Thymus (tissue), 11 donors: ENCODE measurements at regions not wholly inside any gene's neighbourhood (a gene's known extent, or its start where the extent isn't known, plus 50 kb on each side); places are given as distances from the start of the nearest gene placed in this dataset.

ENCODE experiments used
- DNase-seq, 9 donors: peaks; one replicate each; pipeline ENCODE4 v3.0.0-alpha.2; 2013; ENCODE audit warnings: low spot score in 9 of 9, low read depth in 6 of 9, missing footprints in 1 of 9
- H3K27ac ChIP-seq, 2 donors: one replicate each; pipeline ENCODE4 v1.5.1; 2013; ENCODE audit warnings: control low read depth in 1 of 2, low read depth in 1 of 2, low read length in 1 of 2, mild to moderate bottlenecking in 1 of 2, moderate library complexity in 1 of 2
- H3K27me3 ChIP-seq, 2 donors: one replicate each; pipeline ENCODE4 v1.5.1; 2013; ENCODE audit warnings: low read length in 1 of 2; ENCODE audit not compliant: control insufficient read depth in 2 of 2, insufficient read depth in 1 of 2
- H3K36me3 ChIP-seq, 2 donors: one replicate each; pipeline ENCODE4 v1.5.1; 2013; ENCODE audit warnings: low read length in 1 of 2, mild to moderate bottlenecking in 1 of 2, moderate library complexity in 1 of 2; ENCODE audit not compliant: control insufficient read depth in 2 of 2, insufficient read depth in 2 of 2
- H3K4me1 ChIP-seq, 2 donors: one replicate each; pipeline ENCODE4 v1.5.1; 2013; ENCODE audit warnings: low read length in 2 of 2; ENCODE audit not compliant: control insufficient read depth in 2 of 2, insufficient read depth in 2 of 2
- H3K4me3 ChIP-seq, 2 donors: one replicate each; pipeline ENCODE4 v1.5.1; 2013; ENCODE audit warnings: low read length in 2 of 2, control low read depth in 1 of 2, mild to moderate bottlenecking in 1 of 2
- H3K9me3 ChIP-seq, 2 donors: one replicate each; pipeline ENCODE4 v1.5.1; 2013; ENCODE audit warnings: low read length in 1 of 2, mild to moderate bottlenecking in 1 of 2; ENCODE audit not compliant: control insufficient read depth in 2 of 2, insufficient read depth in 1 of 2
- WGBS: extraction: QIAGEN DNeasy Blood & Tissue Kit; methylation state at CpG from one replicate; pipeline ENCODE4 v1.1.7; 2013; 5-methylcytosine and 5-hydroxymethylcytosine counted together
- donor health status: healthy.

DNA sequence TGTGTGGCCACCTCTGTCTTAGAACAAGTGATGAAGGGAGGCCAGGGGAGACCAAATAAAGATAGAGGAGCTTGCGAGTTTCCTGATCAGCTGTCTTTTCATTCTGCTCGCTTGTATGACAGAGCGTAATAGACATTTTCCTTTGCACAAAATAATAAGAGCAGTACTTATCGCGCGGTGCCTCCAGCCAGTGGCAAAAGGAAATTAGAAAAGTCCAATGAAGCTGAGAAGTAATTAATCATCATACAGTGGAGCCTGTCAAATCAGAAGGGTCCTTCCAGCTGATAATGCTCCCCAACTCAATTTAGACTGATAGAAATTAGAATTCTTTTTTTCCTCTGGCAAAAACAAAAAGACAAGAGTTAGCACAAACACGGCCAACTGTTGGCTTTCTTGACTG, 307.0 kb upstream of the IRX5 start:
- Histone ChIP-seq H3K4me1 (no peaks in the 10 kb centered on the region), H3K36me3 (no peaks in the 10 kb centered on the region), H3K9me3 (no peaks in the 10 kb centered on the region), H3K4me3 (no peak overlapping the region), H3K27ac (no peak overlapping the region), H3K27me3 (no peaks in the 10 kb centered on the region)
- no peak for DNase-seq
- 90% methylated on average over 7 of the region's 7 CpGs for WGBS

DNA sequence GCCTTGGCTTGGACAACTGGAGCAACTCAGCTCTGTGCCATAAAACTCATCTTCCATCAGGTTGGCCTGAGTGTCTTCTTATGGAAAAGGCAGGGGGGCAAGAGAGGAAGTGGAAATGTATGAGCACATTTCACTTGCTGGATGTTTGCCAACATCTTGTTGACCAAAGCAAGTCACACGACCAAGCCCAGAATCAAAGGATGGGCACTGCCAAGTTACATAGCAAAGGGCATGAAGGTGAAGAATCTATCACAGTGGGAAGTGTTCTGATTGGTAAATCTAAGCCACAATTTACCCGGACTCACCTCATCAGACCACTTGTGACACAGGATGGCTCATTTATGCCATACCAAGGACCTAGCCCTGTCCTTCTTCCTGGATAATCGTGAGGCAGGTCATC, 310.5 kb upstream of the IRX5 start:
- 91% methylated on average over 3 of the region's 3 CpGs for WGBS
- Histone ChIP-seq H3K4me3 (no peak overlapping the region), H3K4me1 (no peaks in the 10 kb centered on the region), H3K9me3 (no peaks in the 10 kb centered on the region), H3K36me3 (no peaks in the 10 kb centered on the region), H3K27ac (no peak overlapping the region), H3K27me3 (no peaks in the 10 kb centered on the region)
- no peak for DNase-seq

- no peaks in the 10 kb centered on the region for H3K4me1 ChIP-seq
- H3K27ac ChIP-seq = no peak overlapping the region
- H3K9me3 ChIP-seq = no peaks in the 10 kb centered on the region
- WGBS = 82% methylated on average over 5 of the region's 5 CpGs
- H3K27me3 ChIP-seq = no peaks in the 10 kb centered on the region
- no peak overlapping the region for H3K4me3 ChIP-seq
- no peaks in the 10 kb centered on the region for H3K36me3 ChIP-seq
- no peak for DNase-seq
Measured at GRCh38 chr16:54616610-54617009, 314.1 kb upstream of the IRX5 start.

DNA sequence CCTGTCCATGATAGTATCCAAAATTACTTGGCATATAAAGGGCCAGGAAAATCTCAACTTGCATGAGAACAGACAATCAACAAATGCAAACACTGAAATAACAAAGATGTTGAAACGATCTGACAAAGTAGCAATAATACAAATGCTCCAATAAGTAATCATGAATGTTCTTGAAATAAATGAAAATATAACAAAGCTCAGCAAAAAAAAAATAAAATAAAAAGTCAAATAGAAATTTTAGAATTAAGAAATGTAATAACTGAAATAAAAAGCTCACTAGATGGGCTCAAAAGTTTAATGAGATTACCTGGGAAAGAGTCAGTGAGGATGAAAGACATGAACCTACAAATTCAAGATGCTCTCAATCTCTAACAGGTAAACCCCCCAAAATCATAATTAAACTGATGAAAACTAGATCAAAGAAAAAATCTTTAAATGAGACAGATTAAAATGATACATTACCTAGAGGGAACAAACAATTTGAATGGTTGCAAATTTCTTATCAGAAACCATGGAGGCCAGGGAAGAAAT, 319.0 kb upstream of the IRX3 start:
- no peak overlapping the region for H3K27ac ChIP-seq
- 95% methylated on average over 1 of the region's 1 CpG for WGBS
- H3K27me3 ChIP-seq = no peaks in the 10 kb centered on the region
- H3K36me3 ChIP-seq = no peaks in the 10 kb centered on the region
- DNase-seq = no peak
- H3K4me3 ChIP-seq = no peak overlapping the region
- no peaks in the 10 kb centered on the region for H3K4me1 ChIP-seq
- no peaks in the 10 kb centered on the region for H3K9me3 ChIP-seq

DNA sequence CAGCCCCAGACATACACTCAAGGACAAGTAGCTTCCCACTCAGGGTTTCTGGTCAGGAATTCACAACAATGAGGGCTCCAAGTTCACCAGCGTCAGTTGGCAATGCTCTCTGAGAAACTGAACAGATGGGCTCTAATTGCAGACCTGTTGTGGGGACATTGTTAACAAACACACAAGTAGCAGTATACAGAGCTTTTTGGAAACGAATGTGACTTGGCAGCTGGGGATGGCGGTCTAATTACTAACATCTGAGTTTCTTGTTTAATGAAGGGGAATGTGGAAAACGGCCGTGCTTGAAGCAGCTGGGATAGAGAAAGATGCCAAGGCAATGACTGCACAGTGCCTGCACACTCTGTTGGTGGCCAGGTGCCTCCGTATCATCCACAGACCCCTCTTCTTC, 316.1 kb upstream of the IRX3 start:
- no peak for DNase-seq
- WGBS = 87% methylated on average over 6 of the region's 6 CpGs
- no peak overlapping the region for H3K27ac ChIP-seq
- H3K4me1 ChIP-seq = no peaks in the 10 kb centered on the region
- H3K4me3 ChIP-seq = no peak overlapping the region
- no peaks in the 10 kb centered on the region for H3K27me3 ChIP-seq
- no peaks in the 10 kb centered on the region for H3K9me3 ChIP-seq
- no peaks in the 10 kb centered on the region for H3K36me3 ChIP-seq

DNA sequence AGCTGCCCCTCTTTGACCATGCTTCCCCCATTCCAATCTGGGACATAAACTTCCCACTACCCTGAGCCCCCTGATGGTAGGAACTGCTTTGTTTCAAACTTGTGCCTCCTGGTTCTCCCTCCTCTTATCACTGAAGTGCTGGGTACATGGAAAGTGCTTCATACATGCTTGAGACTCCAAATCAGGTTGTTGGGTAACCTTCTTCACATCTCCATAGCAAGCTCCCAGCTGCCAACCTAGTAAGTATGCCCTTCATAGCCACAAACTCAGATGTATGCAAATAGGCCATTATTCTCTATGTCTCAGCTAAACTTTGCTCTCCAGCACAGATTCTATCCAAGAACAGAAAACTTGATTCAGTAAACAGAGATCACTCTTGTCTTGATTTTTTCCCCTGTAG, 310.6 kb upstream of the IRX3 start:
- Histone ChIP-seq H3K27ac (no peak overlapping the region), H3K36me3 (no peaks in the 10 kb centered on the region), H3K4me1 (no peaks in the 10 kb centered on the region), H3K27me3 (peaks cover 0 to 31% of the 10 kb centered on the region in 2 donors), H3K9me3 (no peaks in the 10 kb centered on the region), H3K4me3 (no peak overlapping the region)
- DNase-seq = no peak

DNA sequence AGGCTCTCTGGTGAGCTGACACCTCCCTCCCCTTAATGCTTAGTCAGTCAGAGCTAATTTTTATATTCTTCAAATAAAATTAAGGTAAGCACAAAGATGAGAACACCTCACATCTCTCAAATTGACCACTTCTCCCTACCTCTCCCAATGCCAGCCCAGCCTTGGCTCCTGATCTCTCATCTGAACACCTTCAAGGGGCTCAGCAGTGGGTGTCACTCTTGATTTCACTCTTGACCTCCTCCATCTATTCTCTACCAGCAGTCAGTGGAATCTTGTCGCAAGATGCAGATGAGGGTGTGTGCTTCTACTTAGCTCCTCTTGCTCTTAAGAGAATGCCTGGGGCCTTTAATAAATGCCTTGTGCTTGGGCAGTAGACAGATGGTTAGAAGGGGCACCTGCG, 309.0 kb upstream of the IRX3 start:
- no peak overlapping the region for H3K27ac ChIP-seq
- no peak overlapping the region for H3K4me3 ChIP-seq
- H3K9me3 ChIP-seq = no peaks in the 10 kb centered on the region
- no peak for DNase-seq
- 42% methylated on average over 2 of the region's 2 CpGs for WGBS
- peaks cover 0 to 39% of the 10 kb centered on the region in 2 donors for H3K27me3 ChIP-seq
- no peaks in the 10 kb centered on the region for H3K4me1 ChIP-seq
- no peaks in the 10 kb centered on the region for H3K36me3 ChIP-seq

DNA sequence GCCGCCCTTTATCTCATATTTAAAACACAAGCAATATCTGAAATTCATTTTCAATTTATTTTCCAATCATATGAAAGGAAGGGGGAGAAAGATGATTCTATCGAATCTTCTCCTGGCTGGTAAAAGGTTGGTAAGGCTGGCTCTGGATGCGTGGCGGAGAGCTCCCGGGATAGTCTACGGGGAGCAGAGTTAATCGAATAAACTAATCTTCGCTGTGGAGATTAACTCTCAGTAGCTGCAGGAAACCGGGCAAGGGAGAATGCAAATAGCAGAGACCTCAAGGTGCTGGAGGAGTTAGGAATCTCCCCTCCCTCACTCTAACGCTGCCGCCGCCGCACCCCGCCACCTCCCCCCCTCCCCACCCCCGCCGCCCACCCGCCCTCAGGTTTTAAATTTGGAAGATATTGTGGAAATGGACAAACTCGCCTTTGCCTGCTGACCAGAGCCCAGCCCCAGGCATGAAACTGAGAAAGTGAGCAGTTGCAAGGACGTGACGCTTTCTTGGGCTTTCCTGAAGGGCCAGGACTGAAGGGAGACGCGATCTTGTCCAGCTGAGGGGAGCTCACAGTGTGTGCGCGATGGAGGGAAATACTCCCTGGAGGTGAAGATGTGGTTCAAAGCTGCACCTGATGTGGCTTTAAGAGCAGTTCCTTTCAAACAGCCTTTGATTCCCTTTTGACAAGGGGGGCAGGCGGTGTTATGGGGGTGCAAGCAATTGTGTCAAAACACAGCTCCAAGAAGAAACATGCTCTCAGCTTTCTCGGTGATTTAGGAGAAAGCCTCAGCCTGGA, 308.2 kb upstream of the IRX3 start:
- H3K9me3 ChIP-seq = no peaks in the 10 kb centered on the region
- no peak overlapping the region for H3K4me3 ChIP-seq
- H3K27ac ChIP-seq = no peak overlapping the region
- H3K36me3 ChIP-seq = no peaks in the 10 kb centered on the region
- no peak for DNase-seq
- peaks cover 0 to 39% of the 10 kb centered on the region in 2 donors for H3K27me3 ChIP-seq
- WGBS = 14% methylated on average over 26 of the region's 26 CpGs
- no peaks in the 10 kb centered on the region for H3K4me1 ChIP-seq

- Histone ChIP-seq H3K9me3 (no peaks in the 10 kb centered on the region), H3K27ac (no peak overlapping the region), H3K4me3 (no peak overlapping the region), H3K27me3 (peaks cover 0 to 39% of the 10 kb centered on the region in 2 donors), H3K4me1 (no peaks in the 10 kb centered on the region), H3K36me3 (no peaks in the 10 kb centered on the region)
- WGBS = 19% methylated on average over 7 of the region's 7 CpGs
- no peak for DNase-seq
Measured at GRCh38 chr16:54591816-54592246, 305.2 kb upstream of the IRX3 start.
